Prostate gland (tissue), 2 donors: ENCODE measurements at regions not wholly inside any gene's neighbourhood (a gene's known extent, or its start where the extent isn't known, plus 50 kb on each side); places are given as distances from the start of the nearest gene placed in this dataset.
A peak's percentile ranks its signal among the peaks of the same experiment; 100 is the strongest.
"Not testable (repeated sequence)": the region's sequence is repeated elsewhere in the genome, so short reads cannot be mapped to it uniquely, and the experiment has no call there.

Source experiments
- DNase-seq: peaks from one replicate; pipeline ENCODE4 v3.0.0-alpha.2; 2019; ENCODE audit warnings: low spot score
- H3K27ac ChIP-seq, 2 donors: fragments of 200-600 bp; sonication (generic); 2 replicates each; pipeline ENCODE4 v1.5.1; 2017 to 2019
- H3K27me3 ChIP-seq: fragments of 200-600 bp; sonication (generic); replicated peaks from 2 replicates; pipeline ENCODE4 v1.5.1; 2019; ENCODE audit not compliant: insufficient read depth
- H3K36me3 ChIP-seq, 2 donors: fragments of 200-600 bp; sonication (generic); 1 replicate in 1 of 2; 2 replicates in 1 of 2; pipeline versions ENCODE4 v1.5.1 to v1.8.1; 2017 to 2019
- H3K4me1 ChIP-seq: fragments of 200-600 bp; sonication (generic); replicated peaks from 2 replicates; pipeline ENCODE4 v1.5.1; 2019
- H3K4me3 ChIP-seq, 2 donors: fragments of 200-600 bp; sonication (generic); 2 replicates each; pipeline ENCODE4 v1.5.1; 2017 to 2019
- H3K9me3 ChIP-seq: fragments of 200-600 bp; sonication (generic); 2 replicates; pipeline ENCODE4 v1.5.1; 2017
- CTCF ChIP-seq, 4 experiments: fragments of 200-600 bp in 2 of 4; fragments of 450-650 bp in 2 of 4; sonication (generic) in 2 of 4; IDR thresholded peaks; 1 replicate in 3 of 4; 2 replicates in 1 of 4; pipeline ENCODE4 v1.5.1; 2016 to 2019; ENCODE audit warnings: antibody characterized with exemption in 4 of 4, mild to moderate bottlenecking in 2 of 4, moderate library complexity in 2 of 4
- POLR2A ChIP-seq: fragments of 450-650 bp; IDR thresholded peaks from one replicate; pipeline ENCODE4 v1.6.1; 2016; ENCODE audit warnings: antibody characterized with exemption, mild to moderate bottlenecking
- POLR2AphosphoS5 ChIP-seq: sonication (generic); formaldehyde crosslinking; IDR thresholded peaks from one replicate; pipeline ENCODE4 v1.6.1; 2017; ENCODE audit warnings: antibody characterized with exemption
- WGBS: methylation state at CpG from one replicate; pipeline ENCODE4 v1.1.5; 2018; 5-methylcytosine and 5-hydroxymethylcytosine counted together
- intact Hi-C: fragments of 100-400 bp; cut with DNase I; formaldehyde crosslinking; loops from one replicate; pipeline ENCODE4 v1.14.2; 2022

- H3K27ac ChIP-seq: no peak overlapping the region
- intact Hi-C loops: loop anchor here (2.0 to 10.0 kb wide), 2 partner anchors 93 to 187 kb away; no protein-coding TSS in a partner anchor
- peak; percentile 54 to 90 (median 76) for TF ChIP-seq CTCF (IDR thresholded peaks at IDR 0.05)
- TF ChIP-seq POLR2A: no peak
- WGBS: 55% methylated on average over 6 of the region's 6 CpGs
- no peaks in the 10 kb centered on the region for H3K9me3 ChIP-seq
- H3K4me3 ChIP-seq: no peak overlapping the region
- peak; percentile 78 for DNase-seq
- no peaks in the 10 kb centered on the region for H3K27me3 ChIP-seq
- H3K4me1 ChIP-seq: no peaks in the 10 kb centered on the region
- no peaks in the 10 kb centered on the region for H3K36me3 ChIP-seq
Measured at GRCh38 chr5:36507332-36507952, 99.0 kb upstream of the SLC1A3 start.

- H3K4me3 ChIP-seq, H3K4me1 ChIP-seq, DNase-seq, H3K9me3 ChIP-seq, H3K27me3 ChIP-seq, H3K27ac ChIP-seq, H3K36me3 ChIP-seq: not testable (repeated sequence)
- intact Hi-C loops: loop anchor here (10.0 kb wide), 1 partner anchor 186 kb away; no protein-coding TSS in a partner anchor
- WGBS: 57% methylated on average over 5 of the region's 5 CpGs
Measured at GRCh38 chr5:36508331-36508730, 98.1 kb upstream of the SLC1A3 start.

- DNase-seq, H3K27me3 ChIP-seq, H3K4me3 ChIP-seq, intact Hi-C loops, H3K36me3 ChIP-seq, H3K9me3 ChIP-seq, H3K4me1 ChIP-seq, H3K27ac ChIP-seq: not testable (repeated sequence)
- WGBS: 94% methylated on average over 3 of the region's 3 CpGs
Measured at GRCh38 chr5:36513647-36514046, 92.8 kb upstream of the SLC1A3 start.

GRCh38 chr5:36519881-36520280 is 86.5 kb upstream of the SLC1A3 start:
- TF ChIP-seq CTCF (IDR thresholded peaks at IDR 0.05) (no peak), POLR2A (no peak), POLR2AphosphoS5 (no peak)
- intact Hi-C loops: no loop called here
- no peak overlapping the region for H3K27ac ChIP-seq
- WGBS: 92% methylated on average over 2 of the region's 2 CpGs
- no peaks in the 10 kb centered on the region for H3K36me3 ChIP-seq
- no peak for DNase-seq
- H3K4me1 ChIP-seq: no peaks in the 10 kb centered on the region
- no peaks in the 10 kb centered on the region for H3K9me3 ChIP-seq
- no peaks in the 10 kb centered on the region for H3K27me3 ChIP-seq
- H3K4me3 ChIP-seq: no peak overlapping the region

GRCh38 chr5:36521219-36521618 is 85.2 kb upstream of the SLC1A3 start:
- Histone ChIP-seq H3K27ac (no peak overlapping the region), H3K9me3 (no peaks in the 10 kb centered on the region), H3K36me3 (no peaks in the 10 kb centered on the region), H3K4me1 (no peaks in the 10 kb centered on the region), H3K4me3 (no peak overlapping the region), H3K27me3 (no peaks in the 10 kb centered on the region)
- no peak for DNase-seq
- 52% methylated on average over 1 of the region's 1 CpG for WGBS
- TF ChIP-seq CTCF (IDR thresholded peaks at IDR 0.05): no peak
- TF ChIP-seq POLR2A: no peak
- no peak for TF ChIP-seq POLR2AphosphoS5
- intact Hi-C loops: no loop called here
